ENCODE measurements at regions not wholly inside any gene's neighbourhood (a gene's known extent, or its start where the extent isn't known, plus 50 kb on each side); places are given as distances from the start of the nearest gene placed in this dataset.
"Not testable (repeated sequence)": the region's sequence is repeated elsewhere in the genome, so short reads cannot be mapped to it uniquely, and the experiment has no call there.

DNA sequence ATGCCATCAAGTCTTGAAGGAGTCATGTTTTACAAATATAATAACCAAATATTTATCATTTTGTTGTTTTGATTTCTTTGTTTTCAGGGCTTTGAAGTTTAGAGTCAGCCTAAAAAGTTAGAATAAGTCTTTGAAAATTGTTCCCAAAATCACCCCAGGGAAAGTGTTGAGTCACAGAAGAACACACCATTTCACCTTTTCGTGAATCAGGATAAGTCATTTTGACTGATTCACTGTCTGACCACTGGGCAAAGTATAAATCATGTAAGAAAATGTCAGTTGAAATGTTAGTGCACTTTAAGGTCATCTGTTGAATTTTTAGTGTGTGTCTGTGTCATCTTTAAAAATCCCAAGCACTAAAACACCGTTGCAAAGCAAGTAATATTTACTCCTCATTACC, 1320.1 kb downstream of the RPA4 start:
- TF ChIP-seq CTCF (conservative IDR thresholded peaks at IDR 0.05; ENCODE audit: control insufficient read depth, insufficient read depth, low read depth, low read length): no peak
- no peak overlapping the region for H3K4me3 ChIP-seq (ENCODE audit: control insufficient read depth, low read depth, low read length)
- DNase-seq (ENCODE audit: low read depth): peak; percentile 16

- DNase-seq (ENCODE audit: low read depth): no peak
- no peak overlapping the region for H3K4me3 ChIP-seq (ENCODE audit: control insufficient read depth, low read depth, low read length)
- no peak for TF ChIP-seq CTCF (conservative IDR thresholded peaks at IDR 0.05; ENCODE audit: control insufficient read depth, insufficient read depth, low read depth, low read length)
These were observed 1324.2 kb downstream of the RPA4 start for GRCh38 chrX:98207947-98208346.

GRCh38 chrX:98231003-98231402, 1347.3 kb downstream of the RPA4 start:
- no peak for TF ChIP-seq CTCF (conservative IDR thresholded peaks at IDR 0.05; ENCODE audit: control insufficient read depth, insufficient read depth, low read depth, low read length)
- no peak for DNase-seq (ENCODE audit: low read depth)

GRCh38 chrX:98240061-98240460, 1356.4 kb downstream of the RPA4 start:
- not testable (repeated sequence) for DNase-seq (ENCODE audit: low read depth); H3K4me3 ChIP-seq (ENCODE audit: control insufficient read depth, low read depth, low read length)

More at GRCh38 chrX:98231003-98231402, 1347.3 kb downstream of the RPA4 start:
- H3K4me3 ChIP-seq (ENCODE audit: control insufficient read depth, low read depth, low read length): no peak overlapping the region

- TF ChIP-seq CTCF (conservative IDR thresholded peaks at IDR 0.05; ENCODE audit: control insufficient read depth, insufficient read depth, low read depth, low read length): no peak
- no peak for DNase-seq (ENCODE audit: low read depth)
- H3K4me3 ChIP-seq (ENCODE audit: control insufficient read depth, low read depth, low read length): no peak overlapping the region
These were observed 1379.4 kb downstream of the RPA4 start for GRCh38 chrX:98263135-98263534.

- no peak for DNase-seq (ENCODE audit: low read depth)
- no peak for TF ChIP-seq CTCF (conservative IDR thresholded peaks at IDR 0.05; ENCODE audit: control insufficient read depth, insufficient read depth, low read depth, low read length)
- H3K4me3 ChIP-seq (ENCODE audit: control insufficient read depth, low read depth, low read length): no peak overlapping the region
These were observed 1406.0 kb downstream of the RPA4 start for GRCh38 chrX:98289726-98290125.

DNA sequence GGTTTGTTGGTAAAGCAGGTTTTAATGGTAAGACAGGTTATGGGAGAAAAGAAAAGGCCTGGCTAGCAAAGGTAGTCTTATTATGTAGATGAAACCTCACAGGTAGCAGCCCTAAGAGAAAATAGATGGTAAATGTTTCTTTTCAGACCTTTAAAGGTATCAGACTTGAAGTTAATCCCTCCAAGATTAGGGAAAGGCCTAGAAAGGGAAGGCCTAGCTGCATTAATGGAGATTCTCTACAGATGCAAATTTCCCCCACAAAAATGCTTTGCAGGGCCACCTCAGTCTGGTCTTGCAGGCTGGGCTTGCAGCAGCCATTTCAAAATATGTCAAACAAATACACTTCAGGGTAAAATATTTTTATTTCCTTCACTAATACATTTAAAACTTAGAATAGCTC, 1410.6 kb downstream of the RPA4 start:
- TF ChIP-seq CTCF (conservative IDR thresholded peaks at IDR 0.05; ENCODE audit: control insufficient read depth, insufficient read depth, low read depth, low read length): no peak
- no peak for DNase-seq (ENCODE audit: low read depth)
- no peak overlapping the region for H3K4me3 ChIP-seq (ENCODE audit: control insufficient read depth, low read depth, low read length)
